SK-N-SH treated with all-trans-retinoic acid at 6 μM for 48 hours (cell line): ENCODE measurements at regions not wholly inside any gene's neighbourhood (a gene's known extent, or its start where the extent isn't known, plus 50 kb on each side); places are given as distances from the start of the nearest gene placed in this dataset.
A peak's percentile ranks its signal among the peaks of the same experiment; 100 is the strongest.

Experiments
- ATAC-seq: fragments of 200-7000 bp; cut with Tn5 transposase; 3 replicates; pipeline ENCODE4 v1.9.1; 2020; ENCODE audit warnings: mild to moderate bottlenecking, moderate library complexity
- ARNTL ChIP-seq: fragments of 450-650 bp; formaldehyde crosslinking; IDR thresholded peaks from 2 replicates; pipeline ENCODE4 v1.5.0; 2020; ENCODE audit warnings: low read depth, mild to moderate bottlenecking, moderate library complexity, borderline replicate concordance
- CSDC2 ChIP-seq: fragments of 250-450 bp; sonication (Bioruptor Pico); IDR thresholded peaks from 2 replicates; pipeline ENCODE4 v1.5.0; 2020; ENCODE audit warnings: mild to moderate bottlenecking, moderate library complexity
- ESRRG ChIP-seq: fragments of 250-450 bp; sonication (Bioruptor Pico); IDR thresholded peaks from 2 replicates; pipeline ENCODE4 v1.6.1; 2021; ENCODE audit warnings: mild to moderate bottlenecking
- GLIS3 ChIP-seq: fragments of 250-450 bp; sonication (Bioruptor Pico); IDR thresholded peaks from 2 replicates; pipeline ENCODE4 v1.5.0; 2020; ENCODE audit warnings: mild to moderate bottlenecking, moderate library complexity
- ISL1 ChIP-seq: fragments of 250-450 bp; sonication (Bioruptor Pico); IDR thresholded peaks from 2 replicates; pipeline ENCODE4 v2.1.2; 2022; ENCODE audit warnings: mild to moderate bottlenecking, moderate library complexity
- PPARA ChIP-seq: fragments of 250-450 bp; sonication (Bioruptor Pico); IDR thresholded peaks from 2 replicates; pipeline ENCODE4 v1.5.0; 2020; ENCODE audit warnings: mild to moderate bottlenecking, borderline replicate concordance
- RARB ChIP-seq: fragments of 250-450 bp; sonication (Bioruptor Pico); IDR thresholded peaks from 2 replicates; pipeline ENCODE4 v1.8.0; 2021; ENCODE audit warnings: mild to moderate bottlenecking, moderate library complexity
- SNAI2 ChIP-seq: fragments of 250-450 bp; sonication (Bioruptor Pico); IDR thresholded peaks from 2 replicates; pipeline ENCODE4 v1.5.0; 2020; ENCODE audit warnings: mild to moderate bottlenecking, moderate library complexity
- TCF4 ChIP-seq: fragments of 250-450 bp; sonication (Bioruptor Pico); IDR thresholded peaks from 2 replicates; pipeline ENCODE4 v1.8.0; 2021; ENCODE audit warnings: mild to moderate bottlenecking, moderate library complexity, borderline replicate concordance
- TOX ChIP-seq: fragments of 250-450 bp; sonication (Bioruptor Pico); IDR thresholded peaks from 2 replicates; pipeline ENCODE4 v1.8.0; 2021; ENCODE audit warnings: mild to moderate bottlenecking, moderate library complexity, borderline replicate concordance
- ZC3H10 ChIP-seq: fragments of 250-450 bp; sonication (Bioruptor Pico); IDR thresholded peaks from 2 replicates; pipeline ENCODE4 v1.5.1; 2021; ENCODE audit warnings: mild to moderate bottlenecking, moderate library complexity
- ZFP3 ChIP-seq: fragments of 250-450 bp; sonication (Bioruptor Pico); IDR thresholded peaks from 2 replicates; pipeline ENCODE4 v1.5.0; 2020; ENCODE audit warnings: mild to moderate bottlenecking, moderate library complexity
- ZFP30 ChIP-seq: fragments of 450-650 bp; formaldehyde crosslinking; IDR thresholded peaks from 2 replicates; pipeline ENCODE4 v1.5.0; 2022; ENCODE audit warnings: mild to moderate bottlenecking, moderate library complexity
- ZNF565 ChIP-seq: fragments of 450-650 bp; formaldehyde crosslinking; conservative IDR thresholded peaks from 2 replicates; pipeline ENCODE4 v1.5.0; 2020; ENCODE audit warnings: low read depth, mild to moderate bottlenecking, moderate library complexity
- ZNF8 ChIP-seq: fragments of 450-650 bp; formaldehyde crosslinking; IDR thresholded peaks from 2 replicates; pipeline ENCODE4 v1.5.0; 2020; ENCODE audit warnings: mild to moderate bottlenecking, moderate library complexity
- TF ChIP-seq, protein P1 (sequence below): fragments of 250-450 bp; sonication (Bioruptor Pico); IDR thresholded peaks from 2 replicates; pipeline ENCODE4 v1.8.0; 2021; ENCODE audit warnings: low read depth, mild to moderate bottlenecking, moderate library complexity, borderline replicate concordance
- TF ChIP-seq, protein P2 (sequence below): fragments of 250-450 bp; sonication (Bioruptor Pico); IDR thresholded peaks from 2 replicates; pipeline ENCODE4 v1.5.0; 2020; ENCODE audit warnings: mild to moderate bottlenecking, moderate library complexity
- TF ChIP-seq, protein P3 (sequence below): fragments of 250-450 bp; sonication (Bioruptor Pico); IDR thresholded peaks from 2 replicates; pipeline ENCODE4 v1.5.1; 2020; ENCODE audit warnings: low read depth, mild to moderate bottlenecking, moderate library complexity
- TF ChIP-seq, protein P4 (sequence below): fragments of 250-450 bp; sonication (Bioruptor Pico); IDR thresholded peaks from 2 replicates; pipeline ENCODE4 v1.5.1; 2021; ENCODE audit warnings: mild to moderate bottlenecking, moderate library complexity
- TF ChIP-seq, protein P5 (sequence below): fragments of 250-450 bp; sonication (Bioruptor Pico); IDR thresholded peaks from 2 replicates; pipeline ENCODE4 v1.8.0; 2020; ENCODE audit warnings: mild to moderate bottlenecking, moderate library complexity, borderline replicate concordance

DNA sequence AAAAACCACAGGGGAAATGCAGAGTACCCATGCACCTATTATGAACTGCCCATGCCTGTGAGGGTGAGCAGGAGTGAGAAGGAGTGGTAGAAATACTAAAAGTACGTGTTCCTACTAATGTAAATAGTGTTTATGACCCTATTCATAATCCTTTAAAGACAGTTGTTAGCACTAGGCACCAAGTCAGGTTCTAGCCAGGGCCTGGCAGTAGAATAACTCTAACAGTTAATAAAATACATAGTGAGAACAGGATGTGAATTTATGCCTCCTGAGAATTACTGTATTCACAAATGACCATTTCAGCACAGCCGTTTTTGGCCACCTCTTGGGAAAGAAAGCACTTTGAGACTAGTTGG lies 103.2 kb upstream of the TARS1 start:
- TF ChIP-seq ZNF565 (CRISPR knock-in tag) (no peak), TOX (no peak), GLIS3 (CRISPR knock-in tag) (no peak), ZC3H10 (no peak), RARB (no peak), ZNF8 (CRISPR knock-in tag) (no peak), ZFP3 (no peak), ARNTL (CRISPR knock-in tag) (no peak), TCF4 (CRISPR knock-in tag) (no peak), SNAI2 (CRISPR knock-in tag) (no peak), ZFP30 (CRISPR knock-in tag) (no peak)
- TF ChIP-seq, protein P1, sequence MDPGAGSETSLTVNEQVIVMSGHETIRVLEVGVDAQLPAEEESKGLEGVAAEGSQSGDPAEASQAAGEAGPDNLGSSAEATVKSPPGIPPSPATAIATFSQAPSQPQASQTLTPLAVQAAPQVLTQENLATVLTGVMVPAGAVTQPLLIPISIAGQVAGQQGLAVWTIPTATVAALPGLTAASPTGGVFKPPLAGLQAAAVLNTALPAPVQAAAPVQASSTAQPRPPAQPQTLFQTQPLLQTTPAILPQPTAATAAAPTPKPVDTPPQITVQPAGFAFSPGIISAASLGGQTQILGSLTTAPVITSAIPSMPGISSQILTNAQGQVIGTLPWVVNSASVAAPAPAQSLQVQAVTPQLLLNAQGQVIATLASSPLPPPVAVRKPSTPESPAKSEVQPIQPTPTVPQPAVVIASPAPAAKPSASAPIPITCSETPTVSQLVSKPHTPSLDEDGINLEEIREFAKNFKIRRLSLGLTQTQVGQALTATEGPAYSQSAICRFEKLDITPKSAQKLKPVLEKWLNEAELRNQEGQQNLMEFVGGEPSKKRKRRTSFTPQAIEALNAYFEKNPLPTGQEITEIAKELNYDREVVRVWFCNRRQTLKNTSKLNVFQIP (CRISPR knock-in tag), result no peak
- TF ChIP-seq, protein P2, sequence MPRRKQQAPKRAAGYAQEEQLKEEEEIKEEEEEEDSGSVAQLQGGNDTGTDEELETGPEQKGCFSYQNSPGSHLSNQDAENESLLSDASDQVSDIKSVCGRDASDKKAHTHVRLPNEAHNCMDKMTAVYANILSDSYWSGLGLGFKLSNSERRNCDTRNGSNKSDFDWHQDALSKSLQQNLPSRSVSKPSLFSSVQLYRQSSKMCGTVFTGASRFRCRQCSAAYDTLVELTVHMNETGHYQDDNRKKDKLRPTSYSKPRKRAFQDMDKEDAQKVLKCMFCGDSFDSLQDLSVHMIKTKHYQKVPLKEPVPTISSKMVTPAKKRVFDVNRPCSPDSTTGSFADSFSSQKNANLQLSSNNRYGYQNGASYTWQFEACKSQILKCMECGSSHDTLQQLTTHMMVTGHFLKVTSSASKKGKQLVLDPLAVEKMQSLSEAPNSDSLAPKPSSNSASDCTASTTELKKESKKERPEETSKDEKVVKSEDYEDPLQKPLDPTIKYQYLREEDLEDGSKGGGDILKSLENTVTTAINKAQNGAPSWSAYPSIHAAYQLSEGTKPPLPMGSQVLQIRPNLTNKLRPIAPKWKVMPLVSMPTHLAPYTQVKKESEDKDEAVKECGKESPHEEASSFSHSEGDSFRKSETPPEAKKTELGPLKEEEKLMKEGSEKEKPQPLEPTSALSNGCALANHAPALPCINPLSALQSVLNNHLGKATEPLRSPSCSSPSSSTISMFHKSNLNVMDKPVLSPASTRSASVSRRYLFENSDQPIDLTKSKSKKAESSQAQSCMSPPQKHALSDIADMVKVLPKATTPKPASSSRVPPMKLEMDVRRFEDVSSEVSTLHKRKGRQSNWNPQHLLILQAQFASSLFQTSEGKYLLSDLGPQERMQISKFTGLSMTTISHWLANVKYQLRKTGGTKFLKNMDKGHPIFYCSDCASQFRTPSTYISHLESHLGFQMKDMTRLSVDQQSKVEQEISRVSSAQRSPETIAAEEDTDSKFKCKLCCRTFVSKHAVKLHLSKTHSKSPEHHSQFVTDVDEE, result no peak
- TF ChIP-seq, protein P3, sequence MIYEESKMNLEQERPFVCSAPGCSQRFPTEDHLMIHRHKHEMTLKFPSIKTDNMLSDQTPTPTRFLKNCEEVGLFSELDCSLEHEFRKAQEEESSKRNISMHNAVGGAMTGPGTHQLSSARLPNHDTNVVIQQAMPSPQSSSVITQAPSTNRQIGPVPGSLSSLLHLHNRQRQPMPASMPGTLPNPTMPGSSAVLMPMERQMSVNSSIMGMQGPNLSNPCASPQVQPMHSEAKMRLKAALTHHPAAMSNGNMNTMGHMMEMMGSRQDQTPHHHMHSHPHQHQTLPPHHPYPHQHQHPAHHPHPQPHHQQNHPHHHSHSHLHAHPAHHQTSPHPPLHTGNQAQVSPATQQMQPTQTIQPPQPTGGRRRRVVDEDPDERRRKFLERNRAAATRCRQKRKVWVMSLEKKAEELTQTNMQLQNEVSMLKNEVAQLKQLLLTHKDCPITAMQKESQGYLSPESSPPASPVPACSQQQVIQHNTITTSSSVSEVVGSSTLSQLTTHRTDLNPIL (CRISPR knock-in tag), result no peak
- TF ChIP-seq, protein P4, sequence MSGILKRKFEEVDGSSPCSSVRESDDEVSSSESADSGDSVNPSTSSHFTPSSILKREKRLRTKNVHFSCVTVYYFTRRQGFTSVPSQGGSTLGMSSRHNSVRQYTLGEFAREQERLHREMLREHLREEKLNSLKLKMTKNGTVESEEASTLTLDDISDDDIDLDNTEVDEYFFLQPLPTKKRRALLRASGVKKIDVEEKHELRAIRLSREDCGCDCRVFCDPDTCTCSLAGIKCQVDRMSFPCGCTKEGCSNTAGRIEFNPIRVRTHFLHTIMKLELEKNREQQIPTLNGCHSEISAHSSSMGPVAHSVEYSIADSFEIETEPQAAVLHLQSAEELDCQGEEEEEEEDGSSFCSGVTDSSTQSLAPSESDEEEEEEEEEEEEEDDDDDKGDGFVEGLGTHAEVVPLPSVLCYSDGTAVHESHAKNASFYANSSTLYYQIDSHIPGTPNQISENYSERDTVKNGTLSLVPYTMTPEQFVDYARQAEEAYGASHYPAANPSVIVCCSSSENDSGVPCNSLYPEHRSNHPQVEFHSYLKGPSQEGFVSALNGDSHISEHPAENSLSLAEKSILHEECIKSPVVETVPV, result no peak
- ATAC-seq, result no peak

DNA sequence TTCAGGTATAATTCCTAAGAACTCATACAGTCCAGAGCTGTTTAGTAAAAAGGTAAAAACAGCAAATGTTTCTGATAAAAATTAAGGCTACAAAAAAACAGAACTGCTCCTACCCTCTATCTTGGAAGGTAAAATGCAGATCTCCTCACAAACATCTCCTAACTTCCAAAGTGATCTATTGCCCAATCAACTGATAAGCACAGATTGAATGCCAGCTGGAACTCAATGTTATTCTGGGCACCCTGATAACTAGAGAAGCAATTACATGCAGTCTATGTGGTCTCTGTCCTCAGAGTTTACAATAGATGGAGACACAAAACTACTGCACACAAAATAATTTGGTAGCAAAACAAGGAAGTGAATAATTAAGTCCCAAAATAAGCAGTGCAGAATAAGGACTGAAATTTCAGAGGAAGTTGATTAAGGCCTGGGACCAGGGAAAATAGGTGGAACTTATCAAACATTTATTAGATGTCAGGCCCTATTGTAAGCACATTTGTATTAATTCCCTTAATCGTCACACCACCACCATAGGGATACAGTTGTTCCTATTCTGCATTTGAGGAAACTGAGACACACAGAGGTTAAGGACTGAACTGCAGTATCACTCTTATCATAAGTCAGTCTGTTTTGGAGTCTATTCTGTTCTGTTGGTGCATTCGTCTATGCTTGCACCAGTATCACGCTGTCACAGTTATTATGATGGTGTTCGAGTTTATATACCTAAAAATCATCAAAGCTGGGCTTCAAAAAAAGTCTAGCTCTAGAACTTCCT lies 102.2 kb upstream of the TARS1 start:
- ATAC-seq, result peak; percentile 46; the same call in 2 of the 3 replicates
- TF ChIP-seq PPARA (CRISPR knock-in tag) (no peak), ZNF565 (CRISPR knock-in tag) (no peak), ZNF8 (CRISPR knock-in tag) (no peak), CSDC2 (CRISPR knock-in tag) (no peak)
- TF ChIP-seq, protein P5, sequence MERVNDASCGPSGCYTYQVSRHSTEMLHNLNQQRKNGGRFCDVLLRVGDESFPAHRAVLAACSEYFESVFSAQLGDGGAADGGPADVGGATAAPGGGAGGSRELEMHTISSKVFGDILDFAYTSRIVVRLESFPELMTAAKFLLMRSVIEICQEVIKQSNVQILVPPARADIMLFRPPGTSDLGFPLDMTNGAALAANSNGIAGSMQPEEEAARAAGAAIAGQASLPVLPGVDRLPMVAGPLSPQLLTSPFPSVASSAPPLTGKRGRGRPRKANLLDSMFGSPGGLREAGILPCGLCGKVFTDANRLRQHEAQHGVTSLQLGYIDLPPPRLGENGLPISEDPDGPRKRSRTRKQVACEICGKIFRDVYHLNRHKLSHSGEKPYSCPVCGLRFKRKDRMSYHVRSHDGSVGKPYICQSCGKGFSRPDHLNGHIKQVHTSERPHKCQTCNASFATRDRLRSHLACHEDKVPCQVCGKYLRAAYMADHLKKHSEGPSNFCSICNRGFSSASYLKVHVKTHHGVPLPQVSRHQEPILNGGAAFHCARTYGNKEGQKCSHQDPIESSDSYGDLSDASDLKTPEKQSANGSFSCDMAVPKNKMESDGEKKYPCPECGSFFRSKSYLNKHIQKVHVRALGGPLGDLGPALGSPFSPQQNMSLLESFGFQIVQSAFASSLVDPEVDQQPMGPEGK (CRISPR knock-in tag), result no peak
- TF ChIP-seq, all 23 proteins: peak for 0

DNA sequence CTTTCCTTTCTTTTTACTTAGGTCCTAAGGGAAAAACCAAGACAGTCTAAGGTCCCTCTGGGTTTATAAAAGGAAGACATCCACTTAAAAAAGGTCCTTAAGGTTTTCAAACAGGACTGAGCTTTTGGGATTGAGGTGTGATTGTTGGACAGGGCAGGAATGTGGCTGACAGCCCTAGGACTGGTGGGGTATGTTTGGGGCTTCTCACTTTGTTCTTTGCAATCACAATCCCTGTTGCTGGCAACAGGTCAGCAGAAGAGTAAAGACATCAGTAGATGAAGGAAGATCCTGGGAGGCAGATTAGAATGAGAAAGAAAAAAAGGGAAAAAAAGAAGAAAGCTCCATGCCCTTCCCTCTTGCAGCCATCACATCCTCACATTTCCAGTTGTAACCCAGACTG lies 101.4 kb upstream of the TARS1 start:
- no peak for ATAC-seq
- TF ChIP-seq ZC3H10 (no peak), ESRRG (CRISPR knock-in tag) (no peak), ISL1 (CRISPR knock-in tag) (no peak)
- TF ChIP-seq, all 23 proteins: peak for 0

DNA sequence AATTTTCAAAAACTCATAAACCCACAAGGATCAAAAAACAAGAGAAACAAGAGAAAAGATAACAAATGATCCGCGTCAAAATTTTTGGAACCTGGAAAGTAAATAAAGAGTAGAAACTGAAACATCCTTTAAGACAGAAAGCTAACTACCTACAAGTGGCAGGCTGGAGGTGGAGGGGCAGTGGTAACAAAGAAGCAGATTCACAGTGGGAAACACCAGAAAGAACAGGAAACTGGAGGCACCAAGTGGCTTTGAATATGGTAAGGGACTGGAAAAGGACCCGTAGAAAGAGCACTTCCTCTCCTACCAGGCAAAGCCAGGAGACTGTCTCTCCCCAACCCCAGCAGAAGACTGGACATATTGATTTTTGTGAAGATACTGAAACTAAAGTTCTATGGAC lies 100.6 kb upstream of the TARS1 start:
- no peak for ATAC-seq
- TF ChIP-seq ZNF8 (CRISPR knock-in tag) (no peak), ZFP30 (CRISPR knock-in tag) (no peak), ZC3H10 (no peak), ESRRG (CRISPR knock-in tag) (no peak), TOX (no peak)
- TF ChIP-seq, protein P2, result no peak
- TF ChIP-seq, all 23 proteins: peak for 0
